WTC11 (cell line): ENCODE measurements at regions not wholly inside any gene's neighbourhood (a gene's known extent, or its start where the extent isn't known, plus 50 kb on each side); places are given as distances from the start of the nearest gene placed in this dataset.

Experiments used
- FOXK1 ChIP-seq: sonication (generic); formaldehyde crosslinking; IDR thresholded peaks from 2 replicates; pipeline ENCODE4 v1.8.0; 2022; ENCODE audit warnings: mild to moderate bottlenecking, moderate library complexity, missing genetic modification reagents
- FOXP1 ChIP-seq: sonication (generic); formaldehyde crosslinking; IDR thresholded peaks from 2 replicates; pipeline ENCODE4 v1.8.0; 2022; ENCODE audit warnings: missing genetic modification reagents, mild to moderate bottlenecking, moderate library complexity, borderline replicate concordance
- GRHL2 ChIP-seq: fragments of 250-450 bp; sonication (Bioruptor Pico); IDR thresholded peaks from 2 replicates; pipeline ENCODE4 v1.8.0; 2022; ENCODE audit warnings: mild to moderate bottlenecking, moderate library complexity; ENCODE audit not compliant: insufficient replicate concordance, severe bottlenecking
- NR2C2 ChIP-seq: sonication (generic); formaldehyde crosslinking; IDR thresholded peaks from 2 replicates; pipeline ENCODE4 v1.8.0; 2022; ENCODE audit warnings: mild to moderate bottlenecking, missing genetic modification reagents
- TEAD1 ChIP-seq: sonication (generic); formaldehyde crosslinking; IDR thresholded peaks from 2 replicates; pipeline ENCODE4 v1.8.0; 2022; ENCODE audit warnings: mild to moderate bottlenecking, missing genetic modification reagents
- TF ChIP-seq, protein P1 (sequence below): sonication (generic); formaldehyde crosslinking; IDR thresholded peaks from 2 replicates; pipeline ENCODE4 v1.8.0; 2022; ENCODE audit warnings: mild to moderate bottlenecking, missing genetic modification reagents
- TF ChIP-seq, protein P2 (sequence below): sonication (generic); formaldehyde crosslinking; IDR thresholded peaks from 2 replicates; pipeline ENCODE4 v1.8.1; 2023; ENCODE audit warnings: mild to moderate bottlenecking, moderate library complexity, missing genetic modification reagents
- TF ChIP-seq, protein P3 (sequence below): sonication (generic); formaldehyde crosslinking; IDR thresholded peaks from 2 replicates; pipeline ENCODE4 v1.8.0; 2023; ENCODE audit warnings: missing genetic modification reagents, mild to moderate bottlenecking, borderline replicate concordance
- TF ChIP-seq, protein P4 (sequence below): sonication (generic); formaldehyde crosslinking; conservative IDR thresholded peaks from 2 replicates; pipeline ENCODE4 v1.8.1; 2023; ENCODE audit warnings: mild to moderate bottlenecking, low read depth, missing genetic modification reagents, moderate library complexity
- TF ChIP-seq, protein P5 (sequence below): fragments of 200-600 bp; IDR thresholded peaks from 2 replicates; pipeline ENCODE4 v1.8.0; 2022; ENCODE audit warnings: antibody characterized with exemption
- TF ChIP-seq, protein P6 (sequence below): sonication (generic); formaldehyde crosslinking; IDR thresholded peaks from 2 replicates; pipeline ENCODE4 v1.8.1; 2023; ENCODE audit warnings: mild to moderate bottlenecking, missing genetic modification reagents

DNA sequence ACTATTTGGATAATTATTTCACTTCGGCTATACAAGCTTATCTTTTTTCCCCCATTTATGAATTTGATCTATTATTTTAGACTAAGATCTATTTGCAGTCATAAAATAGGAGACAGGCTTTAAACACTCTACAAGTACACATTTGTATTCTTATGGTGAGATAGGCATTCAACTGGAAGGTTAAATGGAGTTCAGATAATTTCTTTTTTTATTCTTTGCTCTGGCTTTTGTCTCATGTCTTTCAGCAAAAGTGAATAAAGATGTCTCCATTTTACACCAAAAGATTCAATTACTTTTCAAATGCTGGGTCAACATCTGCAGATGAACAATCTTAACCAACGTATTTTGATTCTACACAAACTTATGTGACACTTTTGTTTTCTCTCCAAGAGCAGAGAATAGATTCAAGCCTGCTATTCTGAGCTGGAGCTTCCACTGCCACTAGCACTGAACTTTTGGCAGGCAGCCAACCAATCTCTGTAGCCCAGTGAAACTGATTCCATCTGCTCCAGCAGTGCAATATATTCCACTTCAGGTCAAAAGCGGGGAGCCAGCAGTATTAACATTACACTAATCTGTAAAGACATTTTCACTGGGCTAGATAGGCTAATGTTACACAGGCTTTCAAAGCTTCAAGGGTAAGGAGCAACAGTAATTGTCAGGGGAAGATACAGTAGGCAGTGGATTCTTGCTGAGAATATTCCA is 452.0 kb upstream of the ZNF608 start:
- TF ChIP-seq GRHL2 (CRISPR knock-in tag) (no peak), FOXP1 (CRISPR knock-in tag) (no peak), NR2C2 (CRISPR knock-in tag) (no peak), FOXK1 (CRISPR knock-in tag) (no peak), TEAD1 (CRISPR knock-in tag) (no peak)
- TF ChIP-seq, protein P1, sequence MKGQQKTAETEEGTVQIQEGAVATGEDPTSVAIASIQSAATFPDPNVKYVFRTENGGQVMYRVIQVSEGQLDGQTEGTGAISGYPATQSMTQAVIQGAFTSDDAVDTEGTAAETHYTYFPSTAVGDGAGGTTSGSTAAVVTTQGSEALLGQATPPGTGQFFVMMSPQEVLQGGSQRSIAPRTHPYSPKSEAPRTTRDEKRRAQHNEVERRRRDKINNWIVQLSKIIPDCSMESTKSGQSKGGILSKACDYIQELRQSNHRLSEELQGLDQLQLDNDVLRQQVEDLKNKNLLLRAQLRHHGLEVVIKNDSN (CRISPR knock-in tag) = no peak
- TF ChIP-seq, protein P2, sequence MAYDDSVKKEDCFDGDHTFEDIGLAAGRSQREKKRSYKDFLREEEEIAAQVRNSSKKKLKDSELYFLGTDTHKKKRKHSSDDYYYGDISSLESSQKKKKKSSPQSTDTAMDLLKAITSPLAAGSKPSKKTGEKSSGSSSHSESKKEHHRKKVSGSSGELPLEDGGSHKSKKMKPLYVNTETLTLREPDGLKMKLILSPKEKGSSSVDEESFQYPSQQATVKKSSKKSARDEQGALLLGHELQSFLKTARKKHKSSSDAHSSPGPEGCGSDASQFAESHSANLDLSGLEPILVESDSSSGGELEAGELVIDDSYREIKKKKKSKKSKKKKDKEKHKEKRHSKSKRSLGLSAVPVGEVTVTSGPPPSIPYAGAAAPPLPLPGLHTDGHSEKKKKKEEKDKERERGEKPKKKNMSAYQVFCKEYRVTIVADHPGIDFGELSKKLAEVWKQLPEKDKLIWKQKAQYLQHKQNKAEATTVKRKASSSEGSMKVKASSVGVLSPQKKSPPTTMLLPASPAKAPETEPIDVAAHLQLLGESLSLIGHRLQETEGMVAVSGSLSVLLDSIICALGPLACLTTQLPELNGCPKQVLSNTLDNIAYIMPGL (CRISPR knock-in tag) = no peak
- TF ChIP-seq, protein P3, sequence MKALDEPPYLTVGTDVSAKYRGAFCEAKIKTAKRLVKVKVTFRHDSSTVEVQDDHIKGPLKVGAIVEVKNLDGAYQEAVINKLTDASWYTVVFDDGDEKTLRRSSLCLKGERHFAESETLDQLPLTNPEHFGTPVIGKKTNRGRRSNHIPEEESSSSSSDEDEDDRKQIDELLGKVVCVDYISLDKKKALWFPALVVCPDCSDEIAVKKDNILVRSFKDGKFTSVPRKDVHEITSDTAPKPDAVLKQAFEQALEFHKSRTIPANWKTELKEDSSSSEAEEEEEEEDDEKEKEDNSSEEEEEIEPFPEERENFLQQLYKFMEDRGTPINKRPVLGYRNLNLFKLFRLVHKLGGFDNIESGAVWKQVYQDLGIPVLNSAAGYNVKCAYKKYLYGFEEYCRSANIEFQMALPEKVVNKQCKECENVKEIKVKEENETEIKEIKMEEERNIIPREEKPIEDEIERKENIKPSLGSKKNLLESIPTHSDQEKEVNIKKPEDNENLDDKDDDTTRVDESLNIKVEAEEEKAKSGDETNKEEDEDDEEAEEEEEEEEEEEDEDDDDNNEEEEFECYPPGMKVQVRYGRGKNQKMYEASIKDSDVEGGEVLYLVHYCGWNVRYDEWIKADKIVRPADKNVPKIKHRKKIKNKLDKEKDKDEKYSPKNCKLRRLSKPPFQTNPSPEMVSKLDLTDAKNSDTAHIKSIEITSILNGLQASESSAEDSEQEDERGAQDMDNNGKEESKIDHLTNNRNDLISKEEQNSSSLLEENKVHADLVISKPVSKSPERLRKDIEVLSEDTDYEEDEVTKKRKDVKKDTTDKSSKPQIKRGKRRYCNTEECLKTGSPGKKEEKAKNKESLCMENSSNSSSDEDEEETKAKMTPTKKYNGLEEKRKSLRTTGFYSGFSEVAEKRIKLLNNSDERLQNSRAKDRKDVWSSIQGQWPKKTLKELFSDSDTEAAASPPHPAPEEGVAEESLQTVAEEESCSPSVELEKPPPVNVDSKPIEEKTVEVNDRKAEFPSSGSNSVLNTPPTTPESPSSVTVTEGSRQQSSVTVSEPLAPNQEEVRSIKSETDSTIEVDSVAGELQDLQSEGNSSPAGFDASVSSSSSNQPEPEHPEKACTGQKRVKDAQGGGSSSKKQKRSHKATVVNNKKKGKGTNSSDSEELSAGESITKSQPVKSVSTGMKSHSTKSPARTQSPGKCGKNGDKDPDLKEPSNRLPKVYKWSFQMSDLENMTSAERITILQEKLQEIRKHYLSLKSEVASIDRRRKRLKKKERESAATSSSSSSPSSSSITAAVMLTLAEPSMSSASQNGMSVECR (CRISPR knock-in tag) = no peak
- TF ChIP-seq, protein P4, sequence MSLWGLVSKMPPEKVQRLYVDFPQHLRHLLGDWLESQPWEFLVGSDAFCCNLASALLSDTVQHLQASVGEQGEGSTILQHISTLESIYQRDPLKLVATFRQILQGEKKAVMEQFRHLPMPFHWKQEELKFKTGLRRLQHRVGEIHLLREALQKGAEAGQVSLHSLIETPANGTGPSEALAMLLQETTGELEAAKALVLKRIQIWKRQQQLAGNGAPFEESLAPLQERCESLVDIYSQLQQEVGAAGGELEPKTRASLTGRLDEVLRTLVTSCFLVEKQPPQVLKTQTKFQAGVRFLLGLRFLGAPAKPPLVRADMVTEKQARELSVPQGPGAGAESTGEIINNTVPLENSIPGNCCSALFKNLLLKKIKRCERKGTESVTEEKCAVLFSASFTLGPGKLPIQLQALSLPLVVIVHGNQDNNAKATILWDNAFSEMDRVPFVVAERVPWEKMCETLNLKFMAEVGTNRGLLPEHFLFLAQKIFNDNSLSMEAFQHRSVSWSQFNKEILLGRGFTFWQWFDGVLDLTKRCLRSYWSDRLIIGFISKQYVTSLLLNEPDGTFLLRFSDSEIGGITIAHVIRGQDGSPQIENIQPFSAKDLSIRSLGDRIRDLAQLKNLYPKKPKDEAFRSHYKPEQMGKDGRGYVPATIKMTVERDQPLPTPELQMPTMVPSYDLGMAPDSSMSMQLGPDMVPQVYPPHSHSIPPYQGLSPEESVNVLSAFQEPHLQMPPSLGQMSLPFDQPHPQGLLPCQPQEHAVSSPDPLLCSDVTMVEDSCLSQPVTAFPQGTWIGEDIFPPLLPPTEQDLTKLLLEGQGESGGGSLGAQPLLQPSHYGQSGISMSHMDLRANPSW = no peak
- TF ChIP-seq, protein P5, sequence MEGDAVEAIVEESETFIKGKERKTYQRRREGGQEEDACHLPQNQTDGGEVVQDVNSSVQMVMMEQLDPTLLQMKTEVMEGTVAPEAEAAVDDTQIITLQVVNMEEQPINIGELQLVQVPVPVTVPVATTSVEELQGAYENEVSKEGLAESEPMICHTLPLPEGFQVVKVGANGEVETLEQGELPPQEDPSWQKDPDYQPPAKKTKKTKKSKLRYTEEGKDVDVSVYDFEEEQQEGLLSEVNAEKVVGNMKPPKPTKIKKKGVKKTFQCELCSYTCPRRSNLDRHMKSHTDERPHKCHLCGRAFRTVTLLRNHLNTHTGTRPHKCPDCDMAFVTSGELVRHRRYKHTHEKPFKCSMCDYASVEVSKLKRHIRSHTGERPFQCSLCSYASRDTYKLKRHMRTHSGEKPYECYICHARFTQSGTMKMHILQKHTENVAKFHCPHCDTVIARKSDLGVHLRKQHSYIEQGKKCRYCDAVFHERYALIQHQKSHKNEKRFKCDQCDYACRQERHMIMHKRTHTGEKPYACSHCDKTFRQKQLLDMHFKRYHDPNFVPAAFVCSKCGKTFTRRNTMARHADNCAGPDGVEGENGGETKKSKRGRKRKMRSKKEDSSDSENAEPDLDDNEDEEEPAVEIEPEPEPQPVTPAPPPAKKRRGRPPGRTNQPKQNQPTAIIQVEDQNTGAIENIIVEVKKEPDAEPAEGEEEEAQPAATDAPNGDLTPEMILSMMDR = no peak
- TF ChIP-seq, protein P6, sequence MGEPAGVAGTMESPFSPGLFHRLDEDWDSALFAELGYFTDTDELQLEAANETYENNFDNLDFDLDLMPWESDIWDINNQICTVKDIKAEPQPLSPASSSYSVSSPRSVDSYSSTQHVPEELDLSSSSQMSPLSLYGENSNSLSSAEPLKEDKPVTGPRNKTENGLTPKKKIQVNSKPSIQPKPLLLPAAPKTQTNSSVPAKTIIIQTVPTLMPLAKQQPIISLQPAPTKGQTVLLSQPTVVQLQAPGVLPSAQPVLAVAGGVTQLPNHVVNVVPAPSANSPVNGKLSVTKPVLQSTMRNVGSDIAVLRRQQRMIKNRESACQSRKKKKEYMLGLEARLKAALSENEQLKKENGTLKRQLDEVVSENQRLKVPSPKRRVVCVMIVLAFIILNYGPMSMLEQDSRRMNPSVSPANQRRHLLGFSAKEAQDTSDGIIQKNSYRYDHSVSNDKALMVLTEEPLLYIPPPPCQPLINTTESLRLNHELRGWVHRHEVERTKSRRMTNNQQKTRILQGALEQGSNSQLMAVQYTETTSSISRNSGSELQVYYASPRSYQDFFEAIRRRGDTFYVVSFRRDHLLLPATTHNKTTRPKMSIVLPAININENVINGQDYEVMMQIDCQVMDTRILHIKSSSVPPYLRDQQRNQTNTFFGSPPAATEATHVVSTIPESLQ = no peak
